GM23248 (cell line): ENCODE measurements at regions not wholly inside any gene's neighbourhood (a gene's known extent, or its start where the extent isn't known, plus 50 kb on each side); places are given as distances from the start of the nearest gene placed in this dataset.

ENCODE experiments used
- EZH2 ChIP-seq: fragments of 200-600 bp; sonication (generic); IDR thresholded peaks from 2 replicates; pipeline ENCODE4 v1.6.1; 2018; ENCODE audit warnings: antibody characterized with exemption, mild to moderate bottlenecking; ENCODE audit not compliant: insufficient read depth, poor library complexity, severe bottlenecking
- EZH2phosphoT487 ChIP-seq: fragments of 200-600 bp; sonication (generic); IDR thresholded peaks from 2 replicates; pipeline ENCODE4 v1.6.1; 2018; ENCODE audit warnings: antibody characterized with exemption, moderate library complexity, mild to moderate bottlenecking, low read depth; ENCODE audit not compliant: insufficient read depth

DNA sequence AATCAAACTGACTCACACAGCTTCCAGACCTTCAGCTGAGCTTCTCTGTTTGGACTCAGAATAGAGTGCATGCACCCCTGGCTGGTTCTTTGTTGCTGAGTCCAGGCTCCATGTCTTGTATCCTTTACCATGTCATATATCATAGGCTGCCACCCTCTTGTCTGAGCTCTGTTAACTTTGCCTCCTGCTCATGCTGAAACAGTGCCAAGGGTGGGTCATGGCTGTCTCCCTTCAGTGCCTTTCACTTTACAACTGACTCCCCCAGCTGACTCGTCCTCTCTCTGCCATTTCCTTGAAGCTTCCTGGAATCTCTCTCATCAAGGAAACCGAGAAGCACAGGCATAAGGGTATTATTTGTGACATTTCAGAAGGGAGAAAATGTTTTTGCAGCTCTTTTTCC, 885.3 kb downstream of the TTLL7 start:
- TF ChIP-seq EZH2 (no peak), EZH2phosphoT487 (no peak)
